Glutamatergic neuron (in vitro differentiated cells): ENCODE measurements at regions not wholly inside any gene's neighbourhood (a gene's known extent, or its start where the extent isn't known, plus 50 kb on each side); places are given as distances from the start of the nearest gene placed in this dataset.

Experiments
- DNase-seq: peaks from one replicate; pipeline ENCODE4 v3.0.0; 2022
- H3K27ac Mint-ChIP-seq: one replicate; pipeline ENCODE4 v1.8.0; 2020; ENCODE audit warnings: mild to moderate bottlenecking, mixed read lengths, inconsistent platforms; ENCODE audit not compliant: unreplicated experiment
- H3K27me3 Mint-ChIP-seq: one replicate; pipeline ENCODE4 v1.8.0; 2020; ENCODE audit warnings: mild to moderate bottlenecking, moderate library complexity, mixed read lengths, inconsistent platforms; ENCODE audit not compliant: unreplicated experiment
- H3K36me3 Mint-ChIP-seq: one replicate; pipeline ENCODE4 v1.8.0; 2020; ENCODE audit warnings: mild to moderate bottlenecking, mixed read lengths, inconsistent platforms; ENCODE audit not compliant: unreplicated experiment
- H3K4me1 Mint-ChIP-seq: one replicate; pipeline ENCODE4 v1.8.0; 2020; ENCODE audit warnings: mild to moderate bottlenecking, low read depth, mixed read lengths, inconsistent platforms; ENCODE audit not compliant: unreplicated experiment
- H3K4me3 Mint-ChIP-seq: one replicate; pipeline ENCODE4 v1.8.0; 2020; ENCODE audit warnings: mild to moderate bottlenecking, mixed read lengths, inconsistent platforms; ENCODE audit not compliant: unreplicated experiment
- H3K9me3 Mint-ChIP-seq: one replicate; pipeline ENCODE4 v1.8.0; 2020; ENCODE audit warnings: mild to moderate bottlenecking, moderate library complexity, mixed read lengths, inconsistent platforms; ENCODE audit not compliant: unreplicated experiment
- CTCF ChIP-seq: fragments of 200-600 bp; sonication (generic); IDR thresholded peaks from one replicate; pipeline ENCODE4 v1.5.0; 2021; ENCODE audit not compliant: partially characterized antibody, unreplicated experiment

GRCh38 chr4:114279711-114280110, 300.3 kb upstream of the ARSJ start:
- H3K27ac Mint-ChIP-seq = no peak overlapping the region
- H3K9me3 Mint-ChIP-seq = no peaks in the 10 kb centered on the region
- no peaks in the 10 kb centered on the region for H3K4me1 Mint-ChIP-seq
- no peak overlapping the region for H3K4me3 Mint-ChIP-seq
- no peaks in the 10 kb centered on the region for H3K27me3 Mint-ChIP-seq
- no peaks in the 10 kb centered on the region for H3K36me3 Mint-ChIP-seq
- no peak for TF ChIP-seq CTCF
- no peak for DNase-seq

- Mint-ChIP-seq H3K4me1 (no peaks in the 10 kb centered on the region), H3K4me3 (no peak overlapping the region), H3K9me3 (no peaks in the 10 kb centered on the region), H3K36me3 (no peaks in the 10 kb centered on the region), H3K27ac (no peak overlapping the region), H3K27me3 (no peaks in the 10 kb centered on the region)
- DNase-seq = no peak
- no peak for TF ChIP-seq CTCF
These were observed 301.2 kb upstream of the ARSJ start for GRCh38 chr4:114280645-114281044.

- H3K27me3 Mint-ChIP-seq = no peaks in the 10 kb centered on the region
- no peak for TF ChIP-seq CTCF
- no peak for DNase-seq
- no peaks in the 10 kb centered on the region for H3K9me3 Mint-ChIP-seq
- H3K4me3 Mint-ChIP-seq = no peak overlapping the region
- no peak overlapping the region for H3K27ac Mint-ChIP-seq
- no peaks in the 10 kb centered on the region for H3K36me3 Mint-ChIP-seq
- no peaks in the 10 kb centered on the region for H3K4me1 Mint-ChIP-seq
These were observed 301.9 kb upstream of the ARSJ start for GRCh38 chr4:114281164-114281960.

- DNase-seq = no peak
- H3K9me3 Mint-ChIP-seq = no peaks in the 10 kb centered on the region
- no peaks in the 10 kb centered on the region for H3K36me3 Mint-ChIP-seq
- H3K27me3 Mint-ChIP-seq = no peaks in the 10 kb centered on the region
- TF ChIP-seq CTCF = no peak
- no peak overlapping the region for H3K27ac Mint-ChIP-seq
- no peaks in the 10 kb centered on the region for H3K4me1 Mint-ChIP-seq
- no peak overlapping the region for H3K4me3 Mint-ChIP-seq
These were observed 303.5 kb upstream of the ARSJ start for GRCh38 chr4:114282937-114283336.

GRCh38 chr4:114284629-114285028, 305.2 kb upstream of the ARSJ start:
- Mint-ChIP-seq H3K27ac (no peak overlapping the region), H3K4me3 (no peak overlapping the region), H3K9me3 (no peaks in the 10 kb centered on the region), H3K4me1 (no peaks in the 10 kb centered on the region), H3K27me3 (no peaks in the 10 kb centered on the region), H3K36me3 (peaks cover 5% of the 10 kb centered on the region)
- no peak for DNase-seq
- TF ChIP-seq CTCF = no peak
